WERI-Rb-1 (cell line): ENCODE measurements at regions not wholly inside any gene's neighbourhood (a gene's known extent, or its start where the extent isn't known, plus 50 kb on each side); places are given as distances from the start of the nearest gene placed in this dataset.

ENCODE experiments used
- DNase-seq: peaks from one replicate; pipeline ENCODE4 v3.0.0-alpha.2; 2020
- H3K27ac ChIP-seq: fragments of 250-450 bp; sonication (Bioruptor Pico); 2 replicates; pipeline ENCODE4 v1.5.1; 2020; ENCODE audit warnings: mild to moderate bottlenecking, moderate library complexity
- H3K27me3 ChIP-seq: fragments of 250-450 bp; sonication (Bioruptor Pico); 2 replicates; pipeline ENCODE4 v1.5.1; 2021; ENCODE audit warnings: mild to moderate bottlenecking, low read depth, moderate library complexity; ENCODE audit not compliant: insufficient read depth, severe bottlenecking
- H3K36me3 ChIP-seq: fragments of 250-450 bp; sonication (Bioruptor Pico); 2 replicates; pipeline ENCODE4 v1.5.1; 2020; ENCODE audit warnings: mild to moderate bottlenecking, moderate library complexity
- H3K4me3 ChIP-seq: 2 replicates; pipeline ENCODE4 v1.5.1; 2011; ENCODE audit warnings: low read depth, mild to moderate bottlenecking, control low read depth, low read length
- H3K9me3 ChIP-seq: fragments of 250-450 bp; sonication (Bioruptor Pico); 2 replicates; pipeline ENCODE4 v1.5.1; 2021; ENCODE audit warnings: mild to moderate bottlenecking, moderate library complexity; ENCODE audit not compliant: severe bottlenecking
- CTCF ChIP-seq: IDR thresholded peaks from 2 replicates; pipeline ENCODE4 v1.5.1; 2011; ENCODE audit warnings: low read depth, mild to moderate bottlenecking, control low read depth, inconsistent platforms, low read length

GRCh38 chr10:47243356-47243755 lies 56.6 kb upstream of the GDF10 start:
- Histone ChIP-seq H3K4me3 (no peak overlapping the region), H3K9me3 (no peaks in the 10 kb centered on the region), H3K27me3 (no peaks in the 10 kb centered on the region), H3K36me3 (no peaks in the 10 kb centered on the region), H3K27ac (no peak overlapping the region)
- DNase-seq = no peak
- no peak for TF ChIP-seq CTCF

- no peak for DNase-seq
- Histone ChIP-seq H3K9me3 (no peaks in the 10 kb centered on the region), H3K36me3 (no peaks in the 10 kb centered on the region), H3K27ac (no peak overlapping the region), H3K27me3 (no peaks in the 10 kb centered on the region), H3K4me3 (no peak overlapping the region)
- no peak for TF ChIP-seq CTCF
Measured at GRCh38 chr10:47243791-47244190, 56.2 kb upstream of the GDF10 start.

- TF ChIP-seq CTCF = no peak
- no peaks in the 10 kb centered on the region for H3K27me3 ChIP-seq
- no peak for DNase-seq
- H3K4me3 ChIP-seq = no peak overlapping the region
- no peaks in the 10 kb centered on the region for H3K36me3 ChIP-seq
- H3K9me3 ChIP-seq = no peaks in the 10 kb centered on the region
- H3K27ac ChIP-seq = no peak overlapping the region
Measured at GRCh38 chr10:47244560-47245500, 55.2 kb upstream of the GDF10 start.

DNA sequence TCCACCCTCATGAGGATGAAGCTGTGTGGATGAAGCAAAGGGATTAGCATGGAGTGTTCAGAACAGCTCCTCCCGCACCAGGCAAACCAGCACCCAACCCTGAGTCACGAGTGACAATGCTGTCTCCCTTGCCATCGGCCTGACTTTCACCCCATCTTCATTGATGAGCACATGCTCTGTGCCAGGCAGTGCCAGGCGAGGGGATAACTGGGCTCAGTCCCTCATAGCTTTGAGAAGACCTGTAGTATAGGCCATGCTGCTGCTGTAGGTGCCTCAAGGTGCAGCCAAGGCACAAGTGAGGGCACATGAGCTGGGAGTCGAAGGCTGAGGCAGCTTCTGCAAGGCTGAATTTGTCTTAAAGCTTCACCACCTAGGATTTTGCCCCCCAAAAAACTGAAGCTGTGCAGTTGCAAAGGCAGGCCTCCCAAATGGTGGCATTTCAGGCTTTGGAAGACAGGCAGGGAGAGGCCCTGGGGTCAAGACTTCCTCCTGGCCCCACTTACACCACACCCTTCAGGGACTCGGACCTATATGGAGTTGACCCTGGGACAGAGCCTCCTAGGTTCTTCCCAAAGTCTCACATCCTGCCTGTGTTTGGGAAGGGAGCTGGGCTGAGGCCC lies 54.2 kb upstream of the GDF10 start:
- H3K9me3 ChIP-seq = no peaks in the 10 kb centered on the region
- DNase-seq = no peak
- no peaks in the 10 kb centered on the region for H3K36me3 ChIP-seq
- TF ChIP-seq CTCF = no peak
- H3K4me3 ChIP-seq = no peak overlapping the region
- H3K27ac ChIP-seq = no peak overlapping the region
- H3K27me3 ChIP-seq = no peaks in the 10 kb centered on the region

DNA sequence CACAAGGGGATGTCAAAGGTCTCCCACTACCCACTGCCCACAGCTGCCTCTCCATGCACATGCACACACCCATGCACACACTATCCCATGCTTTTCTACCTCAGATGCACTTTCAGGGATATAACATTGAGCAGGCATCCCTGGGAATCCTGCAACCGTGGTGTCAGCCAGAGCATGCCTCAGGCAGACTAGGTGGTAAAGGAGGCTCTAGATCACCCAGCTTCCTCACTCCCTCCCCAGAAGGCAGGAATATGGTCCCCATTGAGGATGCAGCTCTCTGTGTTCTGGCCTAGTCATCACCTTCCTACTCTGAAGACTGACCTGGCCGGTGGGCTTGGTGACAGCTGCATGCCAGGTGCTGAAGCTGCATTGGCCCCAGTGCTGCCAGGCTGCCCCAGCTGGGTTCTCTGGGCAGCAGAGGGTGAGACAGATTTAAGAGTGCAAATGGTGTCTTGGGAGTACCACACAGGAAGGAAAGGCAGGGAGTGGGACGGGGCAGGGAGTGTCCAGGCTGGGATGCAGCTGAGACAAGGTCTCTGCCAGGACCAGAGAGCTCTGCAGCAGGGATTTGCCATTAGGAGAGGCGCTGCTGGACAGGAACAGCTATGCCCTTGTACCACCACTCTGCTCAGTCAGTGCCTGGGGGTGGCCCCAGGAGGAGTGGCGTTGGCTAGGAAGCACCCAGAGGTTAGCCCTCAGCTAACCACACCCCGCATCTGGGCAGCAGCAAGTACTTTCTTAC lies 53.4 kb upstream of the GDF10 start:
- H3K27ac ChIP-seq = no peak overlapping the region
- no peak for TF ChIP-seq CTCF
- no peak for DNase-seq
- no peaks in the 10 kb centered on the region for H3K27me3 ChIP-seq
- no peaks in the 10 kb centered on the region for H3K36me3 ChIP-seq
- no peaks in the 10 kb centered on the region for H3K9me3 ChIP-seq
- H3K4me3 ChIP-seq = no peak overlapping the region
